ENCODE measurements at regions not wholly inside any gene's neighbourhood (a gene's known extent, or its start where the extent isn't known, plus 50 kb on each side); places are given as distances from the start of the nearest gene placed in this dataset.

- TF ChIP-seq CTCF (IDR thresholded peaks at IDR 0.05; ENCODE audit: control extremely low read depth in 1 of 3, insufficient read depth in 1 of 3, low read depth in 1 of 3, low read length in 3 of 3) (no peak), SP2 (IDR thresholded peaks at IDR 0.05; ENCODE audit: low read length) (no peak), TAF1 (IDR thresholded peaks at IDR 0.05; ENCODE audit: low read depth, low read length) (no peak), HDAC2 (IDR thresholded peaks at IDR 0.05; ENCODE audit: borderline replicate concordance in 1 of 2, low read depth in 2 of 2, low read length in 2 of 2) (no peak)
These were observed 292.0 kb upstream of the LRP1B start (continued) for GRCh38 chr2:142422769-142423168.

Data from H1 (cell line).